HG03442 (cell line): ENCODE measurements at regions not wholly inside any gene's neighbourhood (a gene's known extent, or its start where the extent isn't known, plus 50 kb on each side); places are given as distances from the start of the nearest gene placed in this dataset.

Source experiments
- ATAC-seq: cut with Tn5 transposase; IDR thresholded peaks from one replicate; pipeline ENCODE4 v1.9.1; 2021; ENCODE audit warnings: mild to moderate bottlenecking, moderate library complexity; ENCODE audit not compliant: unreplicated experiment

GRCh38 chr1:185646202-185646683 is 87.9 kb upstream of the HMCN1 start:
- no peak for ATAC-seq

DNA sequence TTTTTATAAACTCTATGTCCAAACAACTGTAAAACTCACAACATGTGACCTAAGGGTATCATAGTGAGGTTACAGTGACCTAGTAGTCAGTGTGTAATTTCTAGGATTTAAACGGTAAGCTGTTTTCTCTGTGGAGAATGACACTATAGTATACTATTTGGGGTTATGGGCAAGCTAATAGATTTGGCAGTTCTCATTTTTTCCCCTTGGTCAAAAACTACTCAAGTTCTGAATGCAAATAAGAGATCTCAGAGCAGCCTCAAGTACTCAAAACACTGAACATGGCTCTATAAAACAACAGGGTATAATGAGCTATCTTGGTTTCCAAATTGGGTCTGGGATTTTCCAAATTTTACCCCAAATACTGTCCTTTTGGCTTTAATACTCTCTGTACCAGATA is 88.5 kb upstream of the HMCN1 start:
- ATAC-seq = no peak

- no peak for ATAC-seq
These were observed 89.0 kb upstream of the HMCN1 start for GRCh38 chr1:185645162-185645640.

GRCh38 chr1:185644531-185644930 is 89.7 kb upstream of the HMCN1 start:
- ATAC-seq = no peak

GRCh38 chr1:185636848-185637247 is 97.3 kb upstream of the HMCN1 start:
- ATAC-seq = peak; percentile 99

DNA sequence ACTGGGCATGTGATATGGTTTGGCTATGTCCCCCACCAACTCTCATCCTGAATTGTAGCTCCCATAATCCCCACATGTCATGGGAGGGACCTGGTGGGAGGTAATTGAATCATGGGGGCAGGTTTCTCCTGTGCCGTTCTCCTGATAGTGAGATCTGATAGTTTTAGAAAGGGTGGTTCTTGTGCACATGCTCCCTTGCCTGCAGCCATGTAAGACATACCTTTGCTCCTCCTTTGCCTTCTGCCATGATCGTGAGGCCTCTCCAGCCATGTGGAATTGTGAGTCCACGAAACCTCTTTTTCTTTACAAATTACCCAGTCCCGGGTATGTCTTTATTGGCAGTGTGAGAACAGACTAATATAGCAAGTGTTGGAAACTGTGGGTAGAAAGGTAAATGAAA is 99.5 kb upstream of the HMCN1 start:
- ATAC-seq = no peak

DNA sequence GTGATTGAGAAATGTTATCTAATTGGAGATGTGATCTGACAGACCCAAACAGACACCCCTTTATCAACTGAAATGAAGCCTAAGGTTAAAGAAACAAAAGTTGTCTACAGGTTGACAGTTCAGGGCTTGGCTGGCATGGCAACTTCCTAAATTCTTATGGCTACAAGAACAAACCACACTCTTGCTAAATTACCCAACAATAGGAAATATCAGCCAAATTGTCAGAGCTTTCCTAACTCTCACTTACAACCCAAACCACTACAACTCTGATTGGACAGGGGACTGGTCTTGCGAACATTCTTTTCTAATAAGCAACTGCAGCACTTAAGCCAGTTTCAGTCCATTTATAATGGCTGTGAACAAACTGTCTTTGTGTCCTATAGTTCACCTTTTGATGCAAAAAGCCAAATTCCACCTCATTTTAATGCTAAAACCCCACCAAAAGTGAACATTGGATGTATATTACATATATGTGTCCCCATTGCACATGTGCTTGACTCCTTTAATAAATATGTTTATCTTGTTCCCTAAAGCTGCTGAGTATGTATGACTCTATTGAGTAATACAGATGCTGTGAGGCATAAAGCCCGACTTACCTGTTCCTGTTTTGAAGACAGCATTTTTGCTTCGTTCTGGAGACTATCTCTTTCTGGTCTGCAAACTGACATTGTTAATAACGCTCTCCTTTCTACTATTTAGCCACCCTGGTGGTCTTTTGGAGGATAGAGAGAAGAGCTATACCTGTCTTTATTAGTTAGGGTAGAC is 101.3 kb upstream of the HMCN1 start:
- ATAC-seq = no peak

GRCh38 chr1:185631843-185632242 is 102.3 kb upstream of the HMCN1 start:
- ATAC-seq = no peak

- no peak for ATAC-seq
These were observed 106.3 kb upstream of the HMCN1 start for GRCh38 chr1:185627761-185628501.

GRCh38 chr1:185627171-185627570 is 107.0 kb upstream of the HMCN1 start:
- no peak for ATAC-seq

- no peak for ATAC-seq
These were observed 107.8 kb upstream of the HMCN1 start for GRCh38 chr1:185626344-185626743.

DNA sequence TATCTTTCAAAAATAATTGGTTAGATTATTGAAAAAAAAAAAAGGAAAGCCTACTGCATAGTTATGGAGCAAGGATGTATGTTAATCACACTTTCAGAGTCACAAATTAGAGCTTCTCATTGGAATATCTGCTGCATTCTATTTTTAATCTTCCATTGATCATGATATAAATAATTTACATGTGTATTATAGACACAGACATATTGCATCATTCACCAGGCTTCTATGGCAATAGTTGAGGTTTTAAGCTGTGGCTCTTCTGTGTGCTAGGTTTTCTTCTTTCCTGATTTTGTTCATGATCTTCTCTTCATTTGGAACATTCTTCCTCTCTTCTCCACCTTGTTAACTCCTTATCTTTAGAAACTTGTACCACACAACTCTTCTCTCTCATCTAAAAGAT is 123.2 kb upstream of the HMCN1 start:
- ATAC-seq = no peak

- ATAC-seq = peak; percentile 65
These were observed 126.0 kb upstream of the HMCN1 start for GRCh38 chr1:185608177-185608576.

DNA sequence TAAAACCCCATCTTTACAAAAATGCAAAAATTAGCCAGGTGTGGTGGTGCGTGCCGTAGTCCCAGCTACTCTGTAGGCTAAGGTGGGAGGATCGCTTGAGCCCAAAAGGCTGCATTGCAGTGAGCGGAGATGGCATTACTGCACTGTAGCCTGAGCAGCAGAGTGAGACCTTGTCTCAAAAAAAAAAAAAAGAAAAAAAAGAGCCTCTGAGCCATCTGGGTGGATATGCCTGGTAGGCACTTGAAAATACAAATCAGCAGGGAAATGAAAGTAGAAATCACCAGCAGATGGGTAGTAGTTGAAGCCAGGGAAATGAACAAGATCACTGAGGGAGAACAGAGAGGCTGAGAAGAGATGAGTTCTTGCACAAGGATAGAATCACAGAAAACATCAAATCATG is 131.0 kb upstream of the HMCN1 start:
- peak; percentile 72 for ATAC-seq

DNA sequence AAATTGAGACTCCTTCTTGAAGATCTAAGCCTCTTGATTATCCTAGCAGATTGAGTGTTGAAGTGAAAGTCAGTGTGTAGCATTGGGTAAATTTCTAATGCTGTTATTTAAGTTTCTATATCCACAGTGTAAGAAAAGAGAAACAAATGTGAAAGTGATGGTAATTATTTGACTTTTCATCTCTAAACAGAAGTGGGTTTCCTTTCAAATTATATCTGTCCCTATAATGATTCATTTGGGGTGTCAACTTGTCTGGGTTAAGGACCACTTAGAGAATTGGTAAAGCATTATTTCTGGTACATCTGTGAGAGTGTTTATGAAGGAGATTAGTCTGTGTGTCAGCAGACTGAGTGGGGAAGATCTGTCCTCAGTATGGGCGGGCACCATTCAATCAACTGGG is 133.0 kb upstream of the HMCN1 start:
- no peak for ATAC-seq

DNA sequence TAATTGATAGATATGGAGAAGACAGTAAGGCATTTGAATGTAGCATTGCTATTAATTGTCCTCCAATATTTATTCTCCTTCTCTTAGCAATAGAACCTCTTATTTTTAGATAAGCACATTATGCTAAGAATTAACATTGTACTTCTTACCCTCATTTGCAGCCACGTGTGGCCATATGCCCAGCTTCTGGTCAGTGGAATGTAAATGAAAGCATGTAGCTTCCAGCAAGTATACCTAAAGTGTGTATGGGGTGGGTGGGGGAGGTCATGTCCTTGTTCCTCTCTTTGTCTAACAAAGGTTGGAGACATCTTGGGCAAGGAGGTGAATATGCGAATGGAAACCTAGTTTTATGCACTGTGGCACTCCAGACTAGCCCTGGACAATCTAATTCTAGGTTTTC is 133.6 kb upstream of the HMCN1 start:
- no peak for ATAC-seq

- ATAC-seq = no peak
These were observed 135.9 kb upstream of the HMCN1 start for GRCh38 chr1:185598332-185598731.

- peak; percentile 86 for ATAC-seq
These were observed 138.1 kb upstream of the HMCN1 start for GRCh38 chr1:185595835-185596667.

DNA sequence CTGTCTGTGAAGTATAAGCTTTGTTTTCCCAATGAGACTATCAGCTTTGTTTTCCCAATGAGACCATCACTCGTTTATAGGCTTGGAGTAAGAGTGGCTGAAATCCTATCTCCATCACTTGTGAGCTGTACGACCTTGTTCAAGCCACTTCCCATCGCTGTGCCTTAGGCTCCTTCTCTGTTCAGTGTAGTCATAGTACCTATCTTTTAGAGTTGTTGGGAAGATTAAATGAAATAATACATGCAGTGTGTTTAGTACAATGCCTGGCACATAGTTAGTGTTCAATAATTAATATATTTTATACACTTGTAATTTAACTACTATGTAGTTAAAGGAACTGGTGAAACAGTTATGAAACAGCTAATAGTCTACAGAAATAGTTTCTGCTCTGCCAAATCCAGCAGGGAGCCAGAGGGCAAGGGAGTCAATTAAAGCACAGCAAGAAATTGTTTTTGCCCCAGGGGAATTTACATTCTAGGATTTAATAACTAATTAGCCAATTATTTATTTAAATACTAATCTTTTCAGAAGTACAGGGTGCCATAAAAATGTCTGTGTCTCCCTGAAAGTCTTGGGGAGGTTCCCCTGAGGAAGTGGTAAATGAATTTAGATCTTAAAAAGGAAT is 139.3 kb upstream of the HMCN1 start:
- ATAC-seq = no peak

DNA sequence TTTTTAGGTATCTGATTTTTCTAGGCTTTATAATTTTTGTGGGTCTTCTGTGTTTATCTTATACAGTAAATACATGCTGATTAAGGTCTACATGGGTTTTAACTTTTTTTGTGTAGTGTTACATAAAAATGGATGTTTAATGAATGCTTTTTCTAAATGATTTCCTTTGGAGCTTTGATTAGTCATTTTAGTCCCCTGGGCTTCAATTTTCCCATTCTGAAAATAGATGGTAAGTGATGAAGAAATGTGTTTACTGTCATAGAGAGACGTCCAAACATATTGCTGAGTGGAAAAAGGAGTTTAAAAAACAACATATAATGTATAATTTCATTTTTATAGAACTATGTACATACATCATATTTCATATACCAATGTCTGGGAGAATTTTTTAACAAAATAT is 140.9 kb upstream of the HMCN1 start:
- no peak for ATAC-seq

GRCh38 chr1:185585770-185586169 is 148.4 kb upstream of the HMCN1 start:
- ATAC-seq = no peak
